Common myeloid progenitor, CD34-positive (primary cell): ENCODE measurements at regions not wholly inside any gene's neighbourhood (a gene's known extent, or its start where the extent isn't known, plus 50 kb on each side); places are given as distances from the start of the nearest gene placed in this dataset.

Source experiments
- CTCF ChIA-PET: fragments of 350-600 bp; sonication (Branson Sonifier 250); formaldehyde crosslinking; loops from one replicate; lab custom pipeline; 2021; ENCODE audit warnings: antibody characterized with exemption; lab: Charles Lee
- POLR2A ChIA-PET: fragments of 350-600 bp; sonication (Branson Sonifier 250); formaldehyde crosslinking; loops from one replicate; lab custom pipeline; 2021; ENCODE audit warnings: antibody characterized with exemption; lab: Charles Lee
- DNase-seq, 3 donors: peaks; one replicate each; pipeline versions ENCODE4 v3.0.0 to v3.0.0-alpha.2; 2013
- H3K27ac ChIP-seq, 2 experiments: 1 replicate in 1 of 2; 2 replicates in 1 of 2; pipeline ENCODE4 v1.7.0; 2013; ENCODE audit warnings: inconsistent platforms in 2 of 2, low read length in 2 of 2, mild to moderate bottlenecking in 2 of 2, low read depth in 1 of 2, moderate library complexity in 1 of 2; ENCODE audit not compliant: severe bottlenecking in 2 of 2, insufficient read depth in 1 of 2, poor library complexity in 1 of 2
- H3K27me3 ChIP-seq, 5 experiments: replicated peaks in 2 of 5; 1 replicate in 3 of 5; 2 replicates in 2 of 5; pipeline versions ENCODE4 v1.6.1 to v1.7.0; 2013; ENCODE audit warnings: low read length in 4 of 5, mild to moderate bottlenecking in 2 of 5, moderate library complexity in 2 of 5, inconsistent platforms in 1 of 5; ENCODE audit not compliant: insufficient read depth in 5 of 5, control insufficient read depth in 4 of 5
- H3K36me3 ChIP-seq, 4 experiments: 1 replicate in 2 of 4; 2 replicates in 2 of 4; pipeline versions ENCODE4 v1.6.1 to v1.7.0; 2013; ENCODE audit warnings: low read length in 3 of 4, control low read depth in 1 of 4, mild to moderate bottlenecking in 1 of 4; ENCODE audit not compliant: control insufficient read depth in 4 of 4, insufficient read depth in 4 of 4
- H3K4me1 ChIP-seq, 4 experiments: 1 replicate in 3 of 4; 2 replicates in 1 of 4; pipeline versions ENCODE4 v1.6.1 to v1.7.1; 2013; ENCODE audit warnings: low read length in 3 of 4, mild to moderate bottlenecking in 3 of 4, control low read depth in 1 of 4, inconsistent platforms in 1 of 4, moderate library complexity in 1 of 4; ENCODE audit not compliant: control insufficient read depth in 4 of 4, insufficient read depth in 4 of 4; ENCODE audit errors: control extremely low read depth in 1 of 4
- H3K4me3 ChIP-seq, 7 experiments: 1 replicate in 4 of 7; 2 replicates in 3 of 7; pipeline versions ENCODE4 v1.5.1 to v1.7.0; 2013; ENCODE audit warnings: mild to moderate bottlenecking in 7 of 7, low read length in 6 of 7, moderate library complexity in 6 of 7, inconsistent platforms in 2 of 7, low read depth in 2 of 7, control low read depth in 1 of 7; ENCODE audit not compliant: insufficient read depth in 4 of 7, control insufficient read depth in 1 of 7; ENCODE audit errors: extremely low read depth in 1 of 7
- H3K9me3 ChIP-seq, 5 experiments: 1 replicate in 4 of 5; 2 replicates in 1 of 5; pipeline versions ENCODE4 v1.6.1 to v1.7.1; 2013; ENCODE audit warnings: low read length in 4 of 5, mild to moderate bottlenecking in 2 of 5, inconsistent platforms in 1 of 5, low read depth in 1 of 5, moderate library complexity in 1 of 5; ENCODE audit not compliant: control insufficient read depth in 4 of 5, insufficient read depth in 2 of 5; ENCODE audit errors: control extremely low read depth in 1 of 5
- WGBS: methylation state at CpG from one replicate; pipeline ENCODE4 v1.1.5; 2013; ENCODE audit not compliant: insufficient coverage; 5-methylcytosine and 5-hydroxymethylcytosine counted together

GRCh38 chr4:97252615-97253154 is 890.6 kb downstream of the STPG2 start:
- POLR2A ChIA-PET, result no interaction called here
- H3K27ac ChIP-seq, result no peak overlapping the region
- no peak for DNase-seq
- no peaks in the 10 kb centered on the region for H3K36me3 ChIP-seq
- CTCF ChIA-PET, result no interaction called here
- H3K27me3 ChIP-seq, result no peaks in the 10 kb centered on the region
- no peaks in the 10 kb centered on the region for H3K4me1 ChIP-seq
- H3K4me3 ChIP-seq, result no peak overlapping the region
- no peaks in the 10 kb centered on the region for H3K9me3 ChIP-seq
- no CpG with 5 or more reads among the region's 1 CpG for WGBS

GRCh38 chr4:97262769-97263168 is 880.5 kb downstream of the STPG2 start:
- no peak overlapping the region for H3K27ac ChIP-seq
- ChIA-PET CTCF (no interaction called here), POLR2A (no interaction called here)
- H3K27me3 ChIP-seq, result no peaks in the 10 kb centered on the region
- no peak for DNase-seq
- H3K4me1 ChIP-seq, result no peaks in the 10 kb centered on the region
- WGBS, result 100% methylated on average over 4 of the region's 6 CpGs
- no peak overlapping the region for H3K4me3 ChIP-seq
- H3K9me3 ChIP-seq, result no peaks in the 10 kb centered on the region
- no peaks in the 10 kb centered on the region for H3K36me3 ChIP-seq

DNA sequence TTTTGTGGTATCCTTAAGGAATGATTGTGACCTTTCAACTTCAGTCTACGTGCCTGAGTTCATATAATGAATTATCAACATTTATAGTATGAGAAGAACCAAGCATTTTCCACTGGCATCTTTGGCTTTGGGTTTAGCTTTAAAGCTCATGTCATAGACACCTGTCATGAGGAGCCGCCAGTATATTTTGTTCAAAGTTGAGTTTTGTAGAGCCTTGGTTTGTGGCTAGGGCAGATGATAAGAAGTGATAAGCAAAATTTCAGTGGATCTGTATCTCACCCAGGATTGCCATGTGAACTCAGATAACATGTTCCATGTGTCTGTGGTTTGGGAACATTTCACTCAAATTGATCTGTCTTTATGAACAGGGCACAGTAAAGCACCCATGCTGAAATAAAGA is 873.2 kb downstream of the STPG2 start:
- Histone ChIP-seq H3K9me3 (no peaks in the 10 kb centered on the region), H3K4me1 (no peaks in the 10 kb centered on the region), H3K36me3 (no peaks in the 10 kb centered on the region), H3K27ac (no peak overlapping the region), H3K27me3 (no peaks in the 10 kb centered on the region), H3K4me3 (no peak overlapping the region)
- ChIA-PET CTCF (no interaction called here), POLR2A (no interaction called here)
- no peak for DNase-seq
- WGBS, result 40% methylated on average over 1 of the region's 2 CpGs

DNA sequence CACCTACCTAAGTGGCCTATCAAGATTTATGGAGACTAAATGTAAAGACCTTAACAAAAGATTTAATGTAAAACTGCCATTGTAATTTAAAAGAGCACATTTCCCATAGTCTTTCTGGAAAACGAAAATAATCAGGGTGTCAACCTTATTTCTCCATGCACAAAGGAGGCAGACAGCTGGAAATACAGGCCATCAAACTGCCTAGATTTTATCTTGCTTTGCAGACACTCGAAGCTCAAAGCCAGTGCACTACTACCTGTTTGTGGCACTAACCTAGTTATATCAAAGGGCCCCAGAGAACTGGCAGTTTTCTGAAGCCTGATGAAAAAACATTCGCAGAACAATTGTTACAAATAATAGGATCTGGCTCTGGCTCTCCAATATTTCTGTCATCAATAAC is 863.9 kb downstream of the STPG2 start:
- Histone ChIP-seq H3K4me1 (no peaks in the 10 kb centered on the region), H3K27ac (no peak overlapping the region), H3K36me3 (no peaks in the 10 kb centered on the region), H3K27me3 (no peaks in the 10 kb centered on the region), H3K9me3 (no peaks in the 10 kb centered on the region), H3K4me3 (no peak overlapping the region)
- POLR2A ChIA-PET, result interaction anchor here (0.6 kb wide), 1 partner anchor 430 kb away, joined by 3 read pairs; no protein-coding TSS in a partner anchor
- DNase-seq, result no peak
- CTCF ChIA-PET, result no interaction called here
- WGBS, result 73% methylated on average over 2 of the region's 3 CpGs

- CTCF ChIA-PET, result no interaction called here
- 87% methylated on average over 2 of the region's 2 CpGs for WGBS
Observed at GRCh38 chr4:97300561-97300960, 842.7 kb downstream of the STPG2 start.

DNA sequence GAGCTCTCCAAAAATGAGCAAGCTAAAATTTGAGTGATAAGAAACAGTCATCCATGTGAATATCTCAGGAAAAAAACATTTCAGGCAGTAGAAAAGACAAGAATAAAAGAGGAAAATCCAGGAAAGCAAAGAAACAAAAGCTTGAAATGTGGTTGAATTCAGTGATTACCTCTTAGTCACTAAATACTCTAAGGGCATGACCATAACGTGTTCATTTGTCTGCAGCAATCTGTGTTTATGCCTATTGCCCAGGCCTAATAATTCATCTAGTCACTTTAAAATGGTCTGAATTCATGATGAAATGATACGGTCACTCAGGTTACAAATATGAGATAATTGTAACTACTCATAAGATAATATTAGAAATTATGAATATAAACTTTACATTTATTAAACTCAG is 837.9 kb downstream of the STPG2 start:
- CTCF ChIA-PET, result no interaction called here
- Histone ChIP-seq H3K9me3 (peaks cover 0 to 7% (median 0%) of the 10 kb centered on the region in 5 experiments), H3K27ac (no peak overlapping the region), H3K4me3 (no peak overlapping the region), H3K36me3 (no peaks in the 10 kb centered on the region), H3K27me3 (no peaks in the 10 kb centered on the region), H3K4me1 (no peaks in the 10 kb centered on the region)
- no peak for DNase-seq
- POLR2A ChIA-PET, result no interaction called here
- WGBS, result no CpG with 5 or more reads among the region's 2 CpGs

More at GRCh38 chr4:97300561-97300960, 842.7 kb downstream of the STPG2 start:
- no peaks in the 10 kb centered on the region for H3K36me3 ChIP-seq
- H3K27me3 ChIP-seq, result no peaks in the 10 kb centered on the region
- no peak overlapping the region for H3K4me3 ChIP-seq
- DNase-seq, result no peak
- peaks cover 0 to 19% (median 7%) of the 10 kb centered on the region in 5 experiments for H3K9me3 ChIP-seq
- H3K27ac ChIP-seq, result no peak overlapping the region
- no peaks in the 10 kb centered on the region for H3K4me1 ChIP-seq
- POLR2A ChIA-PET, result no interaction called here

DNA sequence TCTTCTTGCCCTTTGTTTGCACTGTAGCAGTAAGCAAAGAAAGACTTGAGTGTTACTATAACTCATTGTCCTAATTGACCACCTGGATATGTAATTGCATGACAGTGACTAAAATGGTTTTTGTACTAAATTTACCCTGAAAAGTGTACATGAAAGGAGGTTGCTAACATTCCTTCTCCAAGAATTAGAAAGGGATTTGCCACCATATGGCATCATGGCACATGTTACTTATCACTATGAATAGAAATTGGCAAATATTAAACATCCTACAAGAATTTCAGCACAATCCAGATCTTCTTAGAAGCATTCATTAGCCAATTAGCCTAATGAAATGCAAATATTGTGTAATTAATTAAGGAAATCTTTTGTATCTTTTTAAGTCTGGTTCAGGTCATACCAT is 834.2 kb downstream of the STPG2 start:
- CTCF ChIA-PET, result no interaction called here
- POLR2A ChIA-PET, result no interaction called here
- H3K27me3 ChIP-seq, result no peaks in the 10 kb centered on the region
- DNase-seq, result no peak
- no peaks in the 10 kb centered on the region for H3K9me3 ChIP-seq
- H3K4me1 ChIP-seq, result no peaks in the 10 kb centered on the region
- H3K4me3 ChIP-seq, result no peak overlapping the region
- no peak overlapping the region for H3K27ac ChIP-seq
- no peaks in the 10 kb centered on the region for H3K36me3 ChIP-seq
